Left colon (tissue), 2 donors: ENCODE measurements at regions not wholly inside any gene's neighbourhood (a gene's known extent, or its start where the extent isn't known, plus 50 kb on each side); places are given as distances from the start of the nearest gene placed in this dataset.
"Not testable (repeated sequence)": the region's sequence is repeated elsewhere in the genome, so short reads cannot be mapped to it uniquely, and the experiment has no call there.

Experiments
- ATAC-seq: fragments of 200-7000 bp; cut with Tn5 transposase; one replicate; pipeline ENCODE4 v1.9.1; 2020; ENCODE audit warnings: mild to moderate bottlenecking, moderate library complexity
- DNase-seq, 2 donors: peaks; one replicate each; pipeline ENCODE4 v3.0.0-alpha.2; 2020
- intact Hi-C, 2 donors: fragments of 100-400 bp; cut with DNase I in 1 of 2; cut with micrococcal nuclease in 1 of 2; formaldehyde crosslinking; loops; one replicate each; pipeline versions ENCODE4 v1.11.2 to v1.14.0; 2022; cut with DNase I, micrococcal nuclease
- donor health status: DM: no; HTN: no; CAD: no.
- donor health status: DM: yes; HTN: yes; CAD: no.

GRCh38 chr2:171266102-171266501 lies 105.4 kb upstream of the TLK1 start:
- ATAC-seq (no peak), DNase-seq (no peak)
- intact Hi-C loops: no loop called here

- ATAC-seq, DNase-seq, intact Hi-C loops: not testable (repeated sequence)
Observed at GRCh38 chr2:171261529-171261928, 100.8 kb upstream of the TLK1 start.

GRCh38 chr2:171260471-171261424 lies 100.1 kb upstream of the TLK1 start:
- ATAC-seq: no peak
- intact Hi-C loops: no loop called here
- no peak for DNase-seq

GRCh38 chr2:171254666-171255065 lies 94.0 kb upstream of the TLK1 start:
- ATAC-seq (no peak), DNase-seq (no peak)
- intact Hi-C loops: no loop called here

GRCh38 chr2:171253900-171254650 lies 93.4 kb upstream of the TLK1 start:
- no peak for ATAC-seq
- DNase-seq: no peak
- intact Hi-C loops: no loop called here

- ATAC-seq (no peak), DNase-seq (no peak)
- intact Hi-C loops: no loop called here
Observed at GRCh38 chr2:171253279-171253678, 92.6 kb upstream of the TLK1 start.

DNA sequence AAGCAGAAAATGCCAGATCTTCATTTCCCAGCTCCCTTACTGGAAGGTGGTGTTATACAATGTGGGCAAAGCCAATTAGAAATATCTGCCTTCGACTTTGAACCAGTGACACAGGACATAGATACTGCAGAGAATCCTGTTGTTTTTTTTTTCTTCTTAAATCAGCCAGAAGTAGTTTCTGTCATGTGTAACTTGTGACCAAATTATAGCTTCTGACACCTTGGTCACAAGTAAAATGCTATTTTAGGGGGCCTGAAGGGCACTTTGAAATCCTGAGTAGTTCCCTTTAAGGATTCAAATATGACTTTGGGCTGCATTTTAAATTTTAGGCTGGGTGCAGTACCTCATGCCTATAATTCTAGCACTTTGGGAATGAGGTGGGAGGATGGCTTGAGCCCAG lies 89.0 kb upstream of the TLK1 start:
- intact Hi-C loops: no loop called here
- ATAC-seq (no peak), DNase-seq (no peak)

GRCh38 chr2:171247741-171248662 lies 87.3 kb upstream of the TLK1 start:
- no peak for DNase-seq
- ATAC-seq: no peak
- intact Hi-C loops: no loop called here

DNA sequence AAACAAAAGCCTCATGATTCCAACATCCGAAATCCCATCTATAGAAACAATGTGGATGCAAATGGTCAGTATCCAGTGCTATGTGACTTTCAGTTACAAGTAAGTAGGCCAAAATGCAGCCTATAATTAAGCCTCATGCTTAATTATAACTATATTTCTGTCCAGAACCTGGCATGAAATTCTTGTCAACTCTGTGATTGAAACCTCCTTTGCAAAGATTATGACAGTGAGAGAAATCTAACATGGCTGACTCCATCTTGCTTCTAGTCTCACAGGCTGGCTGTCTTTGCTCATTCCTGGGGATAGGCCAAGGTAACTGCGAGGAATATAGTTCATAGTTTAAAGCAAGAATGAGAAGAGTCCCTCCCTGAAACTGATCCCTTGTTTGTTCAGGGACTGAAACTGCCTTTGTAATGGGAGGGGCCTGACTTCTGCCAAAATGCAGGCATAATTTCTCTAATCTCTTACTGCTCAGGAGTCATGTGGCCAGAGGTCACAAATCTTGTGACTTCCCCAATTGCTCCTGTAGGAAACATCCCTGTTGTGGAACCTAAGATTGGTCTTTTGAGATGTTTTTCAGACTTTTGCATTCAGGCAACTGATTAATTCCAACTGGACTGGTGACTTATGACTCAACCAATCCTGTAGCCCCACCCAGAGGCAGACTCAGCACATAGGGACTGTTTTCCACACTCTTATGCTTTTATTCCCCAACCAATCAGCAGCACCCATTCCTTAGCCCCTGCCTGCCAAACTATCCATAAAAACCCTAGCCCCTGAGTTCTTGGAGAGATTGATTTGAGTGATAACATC lies 84.5 kb upstream of the TLK1 start:
- intact Hi-C loops: no loop called here
- no peak for ATAC-seq
- no peak for DNase-seq

GRCh38 chr2:171244466-171244969 lies 83.8 kb upstream of the TLK1 start:
- no peak for DNase-seq
- intact Hi-C loops: no loop called here
- ATAC-seq: no peak

- ATAC-seq (no peak), DNase-seq (no peak)
- intact Hi-C loops: no loop called here
Observed at GRCh38 chr2:171241771-171242170, 81.1 kb upstream of the TLK1 start.

DNA sequence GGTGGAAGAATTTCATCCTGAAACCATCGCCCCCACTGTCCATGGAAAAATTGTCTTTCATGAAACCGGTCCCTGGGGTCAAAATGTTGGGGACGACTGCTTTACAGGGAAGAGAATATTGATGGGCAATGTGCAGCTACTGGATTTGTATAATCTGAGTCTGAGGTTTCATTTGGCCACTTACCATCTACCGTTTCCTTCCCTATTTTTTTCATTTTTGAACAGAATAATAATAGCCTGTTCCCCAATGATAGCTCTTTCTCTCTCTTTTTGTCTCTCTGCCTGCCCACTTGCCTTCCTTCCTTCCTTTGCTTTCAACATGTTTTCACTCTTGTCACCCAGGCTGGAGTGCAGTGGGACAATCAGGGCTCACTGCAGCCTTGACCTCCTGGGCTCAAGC lies 78.3 kb upstream of the TLK1 start:
- ATAC-seq: no peak
- intact Hi-C loops: no loop called here
- no peak for DNase-seq

- DNase-seq (no peak), ATAC-seq (no peak)
- intact Hi-C loops: no loop called here
Observed at GRCh38 chr2:171237751-171238505, 77.2 kb upstream of the TLK1 start.

- DNase-seq: no peak
- intact Hi-C loops: no loop called here
Observed at GRCh38 chr2:171235262-171235881, 74.7 kb upstream of the TLK1 start.

DNA sequence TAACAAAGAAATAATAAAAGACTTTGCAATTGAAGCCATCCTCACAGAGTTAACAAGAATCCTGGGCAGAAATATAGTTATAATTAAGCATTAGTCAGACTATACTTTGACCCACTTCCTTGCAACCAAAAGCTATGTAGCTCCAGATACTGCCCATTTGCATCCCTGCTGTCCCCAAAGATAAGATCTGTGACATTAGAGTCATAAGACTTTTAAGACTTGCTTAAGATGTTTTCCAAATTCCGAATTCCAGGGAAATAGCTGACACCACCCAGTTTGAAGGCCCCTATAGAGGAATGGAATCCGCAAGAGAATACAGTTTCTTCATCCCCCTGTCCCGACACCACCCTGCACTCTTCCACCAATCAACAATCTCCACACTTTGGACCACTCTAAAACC lies 69.5 kb upstream of the TLK1 start:
- intact Hi-C loops: no loop called here
- no peak for DNase-seq

More at GRCh38 chr2:171235262-171235881, 74.7 kb upstream of the TLK1 start:
- ATAC-seq: no peak

DNA sequence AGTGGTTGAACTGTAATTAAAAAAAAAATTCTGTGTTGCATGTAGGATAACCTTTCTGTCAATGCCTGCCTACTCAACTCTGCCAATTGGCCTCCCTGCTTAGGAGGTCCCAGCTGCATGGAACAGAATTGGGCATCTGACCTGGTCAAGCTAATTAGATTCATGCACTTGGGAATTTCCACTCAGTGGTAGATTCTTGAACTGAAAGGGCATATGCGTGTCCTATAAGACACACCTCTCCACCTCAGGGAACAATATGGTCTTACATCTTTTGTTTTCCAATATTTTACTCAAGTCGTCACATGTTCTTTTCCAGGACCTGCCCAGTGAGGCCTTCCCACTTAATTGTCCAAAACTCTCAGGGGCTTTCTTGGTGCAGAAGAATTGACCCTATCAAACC lies 68.1 kb upstream of the TLK1 start:
- intact Hi-C loops: no loop called here
- DNase-seq: no peak
- ATAC-seq: no peak

More for the DNA sequence above, 69.5 kb upstream of the TLK1 start:
- ATAC-seq: no peak
